SK-N-SH (cell line): ENCODE measurements at regions not wholly inside any gene's neighbourhood (a gene's known extent, or its start where the extent isn't known, plus 50 kb on each side); places are given as distances from the start of the nearest gene placed in this dataset.

Experiments used
- CTCF ChIA-PET: fragments of 300-600, 350-600 bp; formaldehyde crosslinking; extraction: SDS; loops from one replicate; lab custom pipeline; 2021; lab: Yijun Ruan, JAX
- POLR2A ChIA-PET: fragments of 350-600 bp; sonication (Branson Sonifier 250); formaldehyde crosslinking; extraction: SDS; loops from one replicate; lab custom pipeline; 2020; ENCODE audit warnings: antibody characterized with exemption, inconsistent platforms; lab: Yijun Ruan, JAX
- DNase-seq: peaks from one replicate; pipeline ENCODE4 v3.0.0; 2012
- H2AFZ ChIP-seq: fragments of 200-600 bp; sonication (generic); 2 replicates; pipeline ENCODE4 v1.8.1; 2016; ENCODE audit warnings: antibody characterized with exemption, mild to moderate bottlenecking, low read depth
- H3F3A ChIP-seq: fragments of 200-600 bp; sonication (generic); replicated peaks from 2 replicates; pipeline ENCODE3; 2016; ENCODE audit warnings: antibody characterized with exemption, mild to moderate bottlenecking; ENCODE audit not compliant: insufficient read depth
- H3K27ac ChIP-seq, 2 experiments: fragments of 200-500 bp in 1 of 2; fragments of 200-600 bp in 1 of 2; sonication (Bioruptor generic) in 1 of 2; sonication (generic), shearing (Covaris generic) in 1 of 2; 2 replicates each; pipeline versions ENCODE4 v1.5.1 to v1.6.1; 2014 to 2016; ENCODE audit warnings: low read depth in 2 of 2, inconsistent platforms in 1 of 2, low read length in 1 of 2, mild to moderate bottlenecking in 1 of 2, mixed read lengths in 1 of 2
- H3K27me3 ChIP-seq: fragments of 200-600 bp; sonication (generic), shearing (Covaris generic); 2 replicates; pipeline ENCODE4 v1.6.1; 2016; ENCODE audit warnings: mixed run types; ENCODE audit not compliant: insufficient read depth
- H3K36me3 ChIP-seq, 2 experiments: fragments of 200-500 bp in 1 of 2; fragments of 200-600 bp in 1 of 2; sonication (Bioruptor generic) in 1 of 2; sonication (generic) in 1 of 2; replicated peaks in 1 of 2; 2 replicates each; pipeline versions ENCODE3 to v1.5.1; 2014 to 2016; ENCODE audit warnings: low read length in 1 of 2, mild to moderate bottlenecking in 1 of 2; ENCODE audit not compliant: insufficient read depth in 2 of 2, control insufficient read depth in 1 of 2
- H3K4me1 ChIP-seq, 2 experiments: fragments of 200-500 bp in 1 of 2; fragments of 200-600 bp in 1 of 2; sonication (Bioruptor generic) in 1 of 2; sonication (generic), shearing (Covaris generic) in 1 of 2; 2 replicates each; pipeline versions ENCODE4 v1.5.1 to v1.6.1; 2014 to 2016; ENCODE audit warnings: low read depth in 1 of 2, low read length in 1 of 2, mixed run types in 1 of 2; ENCODE audit not compliant: insufficient read depth in 2 of 2, control insufficient read depth in 1 of 2
- H3K4me2 ChIP-seq: fragments of 200-600 bp; sonication (generic), shearing (Covaris generic); 2 replicates; pipeline ENCODE4 v1.6.1; 2017; ENCODE audit warnings: mixed run types
- H3K4me3 ChIP-seq, 2 experiments: fragments of 200-500 bp in 1 of 2; fragments of 200-600 bp in 1 of 2; sonication (Bioruptor generic) in 1 of 2; sonication (generic), shearing (Covaris generic) in 1 of 2; 2 replicates each; pipeline versions ENCODE4 v1.5.1 to v1.8.1; 2014 to 2016; ENCODE audit warnings: low read depth in 2 of 2, inconsistent platforms in 1 of 2, low read length in 1 of 2, mild to moderate bottlenecking in 1 of 2, mixed read lengths in 1 of 2, moderate library complexity in 1 of 2
- H3K79me2 ChIP-seq: fragments of 200-600 bp; sonication (generic); 2 replicates; pipeline ENCODE4 v1.8.1; 2017; ENCODE audit warnings: mild to moderate bottlenecking; ENCODE audit not compliant: insufficient read depth
- H3K9ac ChIP-seq: fragments of 200-600 bp; sonication (generic); 2 replicates; pipeline ENCODE4 v1.6.1; 2017; ENCODE audit warnings: mixed run types
- H3K9me2 ChIP-seq: fragments of 200-600 bp; sonication (generic); 2 replicates; pipeline ENCODE4 v1.6.1; 2017; ENCODE audit warnings: mixed run types
- H3K9me3 ChIP-seq: fragments of 200-600 bp; sonication (generic); 2 replicates; pipeline ENCODE4 v1.6.1; 2017; ENCODE audit warnings: mixed run types, mild to moderate bottlenecking, moderate library complexity
- H4K20me1 ChIP-seq: fragments of 200-600 bp; sonication (generic); 2 replicates; pipeline ENCODE4 v1.6.1; 2017; ENCODE audit warnings: mild to moderate bottlenecking, mixed run types; ENCODE audit not compliant: insufficient read depth
- ELF1 ChIP-seq: IDR thresholded peaks from 2 replicates; pipeline ENCODE4 v1.4.0; 2012
- EP300 ChIP-seq, 2 experiments: IDR thresholded peaks; 2 replicates each; pipeline versions ENCODE4 v1.4.0 to v1.6.1; 2012; ENCODE audit warnings: borderline replicate concordance in 1 of 2, low read depth in 1 of 2, low read length in 1 of 2
- EZH2phosphoT487 ChIP-seq: fragments of 200-600 bp; sonication (generic); IDR thresholded peaks from 2 replicates; pipeline ENCODE4 v1.6.1; 2017; ENCODE audit warnings: low read depth, mixed run types, mild to moderate bottlenecking, antibody characterized with exemption, moderate library complexity, borderline replicate concordance
- FOXJ3 ChIP-seq: sonication (generic); formaldehyde crosslinking; IDR thresholded peaks from 2 replicates; pipeline ENCODE4 v1.5.1; 2020; ENCODE audit warnings: mild to moderate bottlenecking, missing genetic modification reagents
- JUND ChIP-seq: IDR thresholded peaks from 2 replicates; pipeline ENCODE4 v1.4.0; 2012
- MEF2A ChIP-seq: IDR thresholded peaks from 2 replicates; pipeline ENCODE4 v1.4.0; 2012; ENCODE audit warnings: low read depth, borderline replicate concordance
- NRF1 ChIP-seq: IDR thresholded peaks from 2 replicates; pipeline ENCODE4 v1.6.1; 2012; ENCODE audit warnings: low read depth, mild to moderate bottlenecking, low read length
- RAD21 ChIP-seq: IDR thresholded peaks from 2 replicates; pipeline ENCODE4 v1.6.1; 2012; ENCODE audit warnings: mild to moderate bottlenecking, low read length
- RCOR1 ChIP-seq: fragments of 150-350 bp; IDR thresholded peaks from 2 replicates; pipeline ENCODE4 v1.6.1; 2017; ENCODE audit warnings: antibody characterized with exemption, low read length
- REST ChIP-seq: IDR thresholded peaks from 2 replicates; pipeline ENCODE4 v1.6.1; 2012; ENCODE audit warnings: mild to moderate bottlenecking, low read depth, low read length, moderate library complexity
- RFX5 ChIP-seq: IDR thresholded peaks from 2 replicates; pipeline ENCODE4 v1.6.1; 2012; ENCODE audit warnings: mild to moderate bottlenecking, improper control_type of control experiment, low read length
- SIN3A ChIP-seq: IDR thresholded peaks from 2 replicates; pipeline ENCODE4 v1.6.1; 2012; ENCODE audit warnings: low read depth, mild to moderate bottlenecking, low read length, moderate library complexity, borderline replicate concordance
- TAF1 ChIP-seq: IDR thresholded peaks from 2 replicates; pipeline ENCODE4 v1.6.1; 2012; ENCODE audit warnings: low read depth, mild to moderate bottlenecking, low read length, moderate library complexity, borderline replicate concordance
- USF2 ChIP-seq: fragments of 150-350 bp; IDR thresholded peaks from 2 replicates; pipeline ENCODE4 v1.6.1; 2017; ENCODE audit warnings: antibody characterized with exemption, low read length, low read depth, borderline replicate concordance
- YY1 ChIP-seq: IDR thresholded peaks from 2 replicates; pipeline ENCODE4 v1.4.0; 2012; ENCODE audit warnings: low read depth, mild to moderate bottlenecking
- WGBS: methylation state at CpG from one replicate; pipeline ENCODE4 v1.1.6; 2017; ENCODE audit warnings: low lambda C conversion rate; 5-methylcytosine and 5-hydroxymethylcytosine counted together
- TF ChIP-seq, protein P1 (sequence below): IDR thresholded peaks from 2 replicates; pipeline ENCODE4 v1.4.0; 2012; ENCODE audit warnings: low read depth, borderline replicate concordance
- TF ChIP-seq, protein P2 (sequence below): IDR thresholded peaks from 2 replicates; pipeline ENCODE4 v1.4.0; 2012; ENCODE audit warnings: low read depth, borderline replicate concordance
- TF ChIP-seq, protein P3 (sequence below): fragments of 200-600 bp; sonication (generic); IDR thresholded peaks from 2 replicates; pipeline ENCODE4 v1.6.1; 2017; ENCODE audit warnings: antibody characterized with exemption, mild to moderate bottlenecking, moderate library complexity

DNA sequence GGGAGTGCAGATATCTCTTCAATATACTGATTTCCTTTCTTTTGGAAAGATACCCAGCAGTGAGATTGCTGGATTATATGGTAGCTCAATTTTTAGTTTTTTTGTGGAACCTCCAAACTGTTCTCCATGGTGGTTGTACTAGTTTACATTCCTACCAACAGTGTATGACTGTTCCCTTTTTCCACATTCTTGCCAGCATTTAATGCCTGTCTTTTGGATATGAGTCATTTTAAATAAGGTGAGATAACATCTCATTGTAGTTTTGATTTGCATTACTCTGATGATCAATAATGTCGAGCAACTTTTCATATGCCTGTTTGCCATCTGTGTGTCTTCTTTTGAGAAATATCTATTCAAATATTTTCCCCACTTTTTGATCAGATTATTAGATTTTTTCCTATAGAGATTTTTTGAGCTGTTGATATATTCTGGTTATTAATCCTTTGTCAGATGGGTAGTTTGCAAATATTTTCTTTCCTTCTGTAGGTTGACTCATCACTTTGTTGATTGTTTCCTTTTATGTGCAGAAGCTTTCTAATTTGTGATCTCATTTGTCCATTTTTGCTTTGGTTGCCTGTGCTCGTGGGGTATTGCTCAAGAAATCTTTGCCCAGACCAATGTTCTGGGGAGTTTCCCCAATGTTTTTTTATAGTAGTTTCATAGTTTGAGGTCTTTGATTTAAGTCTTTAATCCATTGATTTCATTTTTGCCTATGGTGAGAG, 552.7 kb downstream of the ZNF674 start:
- no peak overlapping the region for H3K4me3 ChIP-seq
- H3K9me2 ChIP-seq = no peaks in the 10 kb centered on the region
- no peak overlapping the region for H3K9ac ChIP-seq
- H3K36me3 ChIP-seq = no peaks in the 10 kb centered on the region
- H3K4me2 ChIP-seq = no peak overlapping the region
- H4K20me1 ChIP-seq = no peaks in the 10 kb centered on the region
- DNase-seq = no peak
- H3K27me3 ChIP-seq = no peaks in the 10 kb centered on the region
- TF ChIP-seq ELF1 (no peak), RFX5 (no peak), NRF1 (no peak), SIN3A (no peak), USF2 (no peak), REST (no peak), MEF2A (no peak), EZH2phosphoT487 (no peak), RCOR1 (no peak), TAF1 (no peak)
- TF ChIP-seq, protein P1, sequence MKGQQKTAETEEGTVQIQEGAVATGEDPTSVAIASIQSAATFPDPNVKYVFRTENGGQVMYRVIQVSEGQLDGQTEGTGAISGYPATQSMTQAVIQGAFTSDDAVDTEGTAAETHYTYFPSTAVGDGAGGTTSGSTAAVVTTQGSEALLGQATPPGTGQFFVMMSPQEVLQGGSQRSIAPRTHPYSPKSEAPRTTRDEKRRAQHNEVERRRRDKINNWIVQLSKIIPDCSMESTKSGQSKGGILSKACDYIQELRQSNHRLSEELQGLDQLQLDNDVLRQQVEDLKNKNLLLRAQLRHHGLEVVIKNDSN = no peak
- no peak overlapping the region for H2AFZ ChIP-seq
- no peaks in the 10 kb centered on the region for H3K79me2 ChIP-seq
- H3K4me1 ChIP-seq = no peaks in the 10 kb centered on the region
- whole genome bisulfite sequencing = 0% methylated on average over 2 of the region's 2 CpGs
- H3F3A ChIP-seq = no peaks in the 10 kb centered on the region
- H3K27ac ChIP-seq = no peak overlapping the region
- H3K9me3 ChIP-seq = no peaks in the 10 kb centered on the region
- CTCF ChIA-PET = no interaction called here
- POLR2A ChIA-PET = no interaction called here

DNA sequence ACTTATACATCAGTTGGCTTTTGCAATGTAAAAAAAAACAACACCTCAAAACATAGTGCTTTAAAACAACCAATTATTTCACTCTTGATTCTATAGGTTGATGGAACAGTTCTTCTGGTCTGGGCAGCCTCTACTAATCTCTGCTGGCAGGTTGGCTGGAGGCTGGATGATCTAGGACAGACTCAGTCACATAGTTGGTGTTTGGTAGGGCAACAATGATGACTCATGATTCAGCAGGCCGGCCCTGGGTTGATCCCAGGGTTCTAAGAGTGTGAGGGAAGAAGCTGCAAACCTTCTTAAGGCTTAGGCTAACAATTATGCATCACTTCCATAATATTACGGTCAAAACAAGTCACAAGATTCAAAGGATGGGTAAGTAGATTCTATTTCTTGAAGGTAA, 558.2 kb downstream of the ZNF674 start:
- ChIA-PET POLR2A (no interaction called here), CTCF (no interaction called here)
- no peak overlapping the region for H3K9ac ChIP-seq
- H2AFZ ChIP-seq = no peak overlapping the region
- no peak overlapping the region for H3K27ac ChIP-seq
- 11% methylated on average over 2 of the region's 2 CpGs for WGBS
- no peak for DNase-seq
- no peaks in the 10 kb centered on the region for H3K79me2 ChIP-seq
- no peak overlapping the region for H3K4me3 ChIP-seq
- H3K4me1 ChIP-seq = no peaks in the 10 kb centered on the region
- no peaks in the 10 kb centered on the region for H3K9me3 ChIP-seq
- no peaks in the 10 kb centered on the region for H3K27me3 ChIP-seq
- no peaks in the 10 kb centered on the region for H4K20me1 ChIP-seq
- no peaks in the 10 kb centered on the region for H3K36me3 ChIP-seq
- no peaks in the 10 kb centered on the region for H3F3A ChIP-seq
- H3K4me2 ChIP-seq = no peak overlapping the region
- no peaks in the 10 kb centered on the region for H3K9me2 ChIP-seq
- no peak for TF ChIP-seq JUND
- TF ChIP-seq, protein P2, sequence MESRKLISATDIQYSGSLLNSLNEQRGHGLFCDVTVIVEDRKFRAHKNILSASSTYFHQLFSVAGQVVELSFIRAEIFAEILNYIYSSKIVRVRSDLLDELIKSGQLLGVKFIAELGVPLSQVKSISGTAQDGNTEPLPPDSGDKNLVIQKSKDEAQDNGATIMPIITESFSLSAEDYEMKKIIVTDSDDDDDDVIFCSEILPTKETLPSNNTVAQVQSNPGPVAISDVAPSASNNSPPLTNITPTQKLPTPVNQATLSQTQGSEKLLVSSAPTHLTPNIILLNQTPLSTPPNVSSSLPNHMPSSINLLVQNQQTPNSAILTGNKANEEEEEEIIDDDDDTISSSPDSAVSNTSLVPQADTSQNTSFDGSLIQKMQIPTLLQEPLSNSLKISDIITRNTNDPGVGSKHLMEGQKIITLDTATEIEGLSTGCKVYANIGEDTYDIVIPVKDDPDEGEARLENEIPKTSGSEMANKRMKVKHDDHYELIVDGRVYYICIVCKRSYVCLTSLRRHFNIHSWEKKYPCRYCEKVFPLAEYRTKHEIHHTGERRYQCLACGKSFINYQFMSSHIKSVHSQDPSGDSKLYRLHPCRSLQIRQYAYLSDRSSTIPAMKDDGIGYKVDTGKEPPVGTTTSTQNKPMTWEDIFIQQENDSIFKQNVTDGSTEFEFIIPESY = no peak
- no peak for TF ChIP-seq EP300 (IDR thresholded peaks at IDR 0.05; ENCODE audit: borderline replicate concordance in 1 of 2, low read depth in 1 of 2, low read length in 1 of 2)
- TF ChIP-seq, protein P3, sequence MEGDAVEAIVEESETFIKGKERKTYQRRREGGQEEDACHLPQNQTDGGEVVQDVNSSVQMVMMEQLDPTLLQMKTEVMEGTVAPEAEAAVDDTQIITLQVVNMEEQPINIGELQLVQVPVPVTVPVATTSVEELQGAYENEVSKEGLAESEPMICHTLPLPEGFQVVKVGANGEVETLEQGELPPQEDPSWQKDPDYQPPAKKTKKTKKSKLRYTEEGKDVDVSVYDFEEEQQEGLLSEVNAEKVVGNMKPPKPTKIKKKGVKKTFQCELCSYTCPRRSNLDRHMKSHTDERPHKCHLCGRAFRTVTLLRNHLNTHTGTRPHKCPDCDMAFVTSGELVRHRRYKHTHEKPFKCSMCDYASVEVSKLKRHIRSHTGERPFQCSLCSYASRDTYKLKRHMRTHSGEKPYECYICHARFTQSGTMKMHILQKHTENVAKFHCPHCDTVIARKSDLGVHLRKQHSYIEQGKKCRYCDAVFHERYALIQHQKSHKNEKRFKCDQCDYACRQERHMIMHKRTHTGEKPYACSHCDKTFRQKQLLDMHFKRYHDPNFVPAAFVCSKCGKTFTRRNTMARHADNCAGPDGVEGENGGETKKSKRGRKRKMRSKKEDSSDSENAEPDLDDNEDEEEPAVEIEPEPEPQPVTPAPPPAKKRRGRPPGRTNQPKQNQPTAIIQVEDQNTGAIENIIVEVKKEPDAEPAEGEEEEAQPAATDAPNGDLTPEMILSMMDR = no peak
- no peak for TF ChIP-seq FOXJ3 (CRISPR knock-in tag)
- TF ChIP-seq RFX5 = no peak
- TF ChIP-seq YY1 = no peak
- TF ChIP-seq RAD21 = no peak
